OCI-LY3 (cell line): ENCODE measurements at regions not wholly inside any gene's neighbourhood (a gene's known extent, or its start where the extent isn't known, plus 50 kb on each side); places are given as distances from the start of the nearest gene placed in this dataset.

Source experiments
- H2AFZ ChIP-seq: fragments of 200-600, 300-600 bp; shearing (Covaris generic); 2 replicates; pipeline ENCODE4 v1.6.0; 2014; ENCODE audit warnings: antibody characterized with exemption, low read depth, low read length
- H3K27ac ChIP-seq: fragments of 200-600, 300-600 bp; sonication (generic); 2 replicates; pipeline ENCODE4 v1.5.1; 2014; ENCODE audit warnings: mild to moderate bottlenecking, low read length, moderate library complexity, mixed read lengths
- H3K27me3 ChIP-seq: fragments of 200-600, 300-600 bp; sonication (generic); 2 replicates; pipeline ENCODE4 v1.6.1; 2014; ENCODE audit warnings: low read depth, low read length, mixed read lengths
- H3K36me3 ChIP-seq: fragments of 200-600, 300-600 bp; sonication (generic); replicated peaks from 2 replicates; pipeline ENCODE3; 2014; ENCODE audit warnings: low read depth, low read length, mixed read lengths
- H3K4me1 ChIP-seq: fragments of 300-600, 200-600 bp; sonication (generic); 2 replicates; pipeline ENCODE4 v1.6.1; 2014; ENCODE audit warnings: low read length, mixed read lengths
- H3K4me2 ChIP-seq: fragments of 200-600, 300-600 bp; sonication (generic); 2 replicates; pipeline ENCODE4 v1.6.1; 2014; ENCODE audit warnings: low read length, mixed read lengths
- H3K4me3 ChIP-seq: fragments of 300-600, 200-600 bp; sonication (generic); 2 replicates; pipeline ENCODE4 v1.5.1; 2014; ENCODE audit warnings: antibody characterized with exemption, mild to moderate bottlenecking, low read length, moderate library complexity
- H3K79me2 ChIP-seq: fragments of 300-600, 200-600 bp; shearing (Covaris generic); 2 replicates; pipeline ENCODE4 v1.6.1; 2014; ENCODE audit warnings: mild to moderate bottlenecking, low read length, mixed read lengths
- H3K9ac ChIP-seq: fragments of 300-600, 200-600 bp; shearing (Covaris generic); 2 replicates; pipeline ENCODE4 v1.6.0; 2014; ENCODE audit warnings: mild to moderate bottlenecking, low read length, moderate library complexity
- H3K9me3 ChIP-seq: fragments of 200-600, 300-600 bp; shearing (Covaris generic); 2 replicates; pipeline ENCODE4 v1.6.1; 2014; ENCODE audit warnings: low read length, mixed read lengths; ENCODE audit not compliant: insufficient read depth
- H4K20me1 ChIP-seq: fragments of 200-600, 300-600 bp; sonication (generic); 2 replicates; pipeline ENCODE4 v1.6.1; 2016; ENCODE audit warnings: low read length, mixed read lengths; ENCODE audit not compliant: insufficient read depth
- EZH2phosphoT487 ChIP-seq: fragments of 200-600 bp; shearing (Covaris generic); IDR thresholded peaks from 2 replicates; pipeline ENCODE4 v1.6.1; 2018; ENCODE audit warnings: antibody characterized with exemption, mixed run types, low read depth
- TF ChIP-seq, protein P1 (sequence below): fragments of 200-600, 300-600 bp; sonication (generic); IDR thresholded peaks from 2 replicates; pipeline ENCODE4 v1.5.1; 2014; ENCODE audit warnings: antibody characterized with exemption, low read length, low read depth

DNA sequence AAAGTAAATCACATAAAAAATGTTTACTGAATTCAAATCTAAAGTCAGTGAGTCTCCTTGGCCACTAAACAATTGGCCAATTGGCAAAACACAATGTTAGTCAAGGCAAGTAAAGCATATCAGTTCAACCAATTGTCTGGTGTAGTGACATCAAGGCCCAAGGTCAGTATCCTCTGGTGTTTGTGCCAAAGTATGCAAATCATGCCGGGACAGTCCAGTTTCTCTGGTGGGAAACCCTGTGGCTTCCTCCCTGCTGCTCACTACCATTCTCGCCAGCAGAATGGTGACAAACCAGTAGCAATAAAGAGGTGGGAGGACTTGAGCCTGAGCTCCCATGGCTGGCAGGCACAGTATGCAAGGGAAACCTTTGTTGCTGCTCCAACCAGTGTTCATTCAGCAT lies 314.9 kb upstream of the FGF13 start:
- Histone ChIP-seq H3K4me3 (no peak overlapping the region), H3K4me2 (no peak overlapping the region), H3K9me3 (no peaks in the 10 kb centered on the region), H3K79me2 (no peaks in the 10 kb centered on the region), H3K9ac (no peak overlapping the region), H2AFZ (no peak overlapping the region), H3K27ac (no peak overlapping the region), H3K36me3 (no peaks in the 10 kb centered on the region), H3K4me1 (no peaks in the 10 kb centered on the region), H4K20me1 (no peaks in the 10 kb centered on the region), H3K27me3 (no peaks in the 10 kb centered on the region)
- no peak for TF ChIP-seq EZH2phosphoT487
- TF ChIP-seq, protein P1, sequence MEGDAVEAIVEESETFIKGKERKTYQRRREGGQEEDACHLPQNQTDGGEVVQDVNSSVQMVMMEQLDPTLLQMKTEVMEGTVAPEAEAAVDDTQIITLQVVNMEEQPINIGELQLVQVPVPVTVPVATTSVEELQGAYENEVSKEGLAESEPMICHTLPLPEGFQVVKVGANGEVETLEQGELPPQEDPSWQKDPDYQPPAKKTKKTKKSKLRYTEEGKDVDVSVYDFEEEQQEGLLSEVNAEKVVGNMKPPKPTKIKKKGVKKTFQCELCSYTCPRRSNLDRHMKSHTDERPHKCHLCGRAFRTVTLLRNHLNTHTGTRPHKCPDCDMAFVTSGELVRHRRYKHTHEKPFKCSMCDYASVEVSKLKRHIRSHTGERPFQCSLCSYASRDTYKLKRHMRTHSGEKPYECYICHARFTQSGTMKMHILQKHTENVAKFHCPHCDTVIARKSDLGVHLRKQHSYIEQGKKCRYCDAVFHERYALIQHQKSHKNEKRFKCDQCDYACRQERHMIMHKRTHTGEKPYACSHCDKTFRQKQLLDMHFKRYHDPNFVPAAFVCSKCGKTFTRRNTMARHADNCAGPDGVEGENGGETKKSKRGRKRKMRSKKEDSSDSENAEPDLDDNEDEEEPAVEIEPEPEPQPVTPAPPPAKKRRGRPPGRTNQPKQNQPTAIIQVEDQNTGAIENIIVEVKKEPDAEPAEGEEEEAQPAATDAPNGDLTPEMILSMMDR, result no peak

DNA sequence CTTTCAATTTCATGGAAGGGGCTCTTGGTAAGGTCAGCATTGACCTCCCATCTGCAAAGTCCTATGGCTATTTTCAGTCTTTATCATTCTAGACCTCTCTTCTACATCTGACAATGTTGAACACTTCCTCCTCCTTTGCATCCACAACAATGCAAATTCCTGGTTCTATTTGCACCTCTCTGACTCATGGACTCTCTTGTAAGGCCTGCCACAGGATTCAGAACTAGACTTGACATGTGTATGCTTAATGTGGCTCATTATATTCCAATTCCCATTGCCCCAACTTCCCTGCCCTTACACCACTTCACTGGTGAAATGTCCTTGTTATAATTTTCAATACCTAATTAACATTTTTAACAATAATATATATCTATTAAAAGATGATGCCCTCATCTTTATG lies 314.3 kb upstream of the FGF13 start:
- H3K27ac ChIP-seq, result no peak overlapping the region
- TF ChIP-seq, protein P1, result no peak
- no peak for TF ChIP-seq EZH2phosphoT487
- H3K36me3 ChIP-seq, result no peaks in the 10 kb centered on the region
- H2AFZ ChIP-seq, result no peak overlapping the region
- H3K4me1 ChIP-seq, result no peaks in the 10 kb centered on the region
- no peak overlapping the region for H3K4me3 ChIP-seq
- H4K20me1 ChIP-seq, result no peaks in the 10 kb centered on the region
- H3K4me2 ChIP-seq, result no peak overlapping the region
- H3K79me2 ChIP-seq, result no peaks in the 10 kb centered on the region
- H3K9ac ChIP-seq, result no peak overlapping the region
- no peaks in the 10 kb centered on the region for H3K27me3 ChIP-seq
- no peaks in the 10 kb centered on the region for H3K9me3 ChIP-seq

GRCh38 chrX:139023531-139023930 lies 312.0 kb upstream of the FGF13 start:
- Histone ChIP-seq H3K27me3 (no peaks in the 10 kb centered on the region), H3K36me3 (no peaks in the 10 kb centered on the region), H3K4me2 (no peak overlapping the region), H3K4me3 (no peak overlapping the region), H3K4me1 (no peaks in the 10 kb centered on the region), H3K9me3 (no peaks in the 10 kb centered on the region), H3K79me2 (no peaks in the 10 kb centered on the region), H3K9ac (no peak overlapping the region), H2AFZ (no peak overlapping the region), H4K20me1 (no peaks in the 10 kb centered on the region), H3K27ac (no peak overlapping the region)
- TF ChIP-seq, protein P1, result no peak
- TF ChIP-seq EZH2phosphoT487, result no peak

DNA sequence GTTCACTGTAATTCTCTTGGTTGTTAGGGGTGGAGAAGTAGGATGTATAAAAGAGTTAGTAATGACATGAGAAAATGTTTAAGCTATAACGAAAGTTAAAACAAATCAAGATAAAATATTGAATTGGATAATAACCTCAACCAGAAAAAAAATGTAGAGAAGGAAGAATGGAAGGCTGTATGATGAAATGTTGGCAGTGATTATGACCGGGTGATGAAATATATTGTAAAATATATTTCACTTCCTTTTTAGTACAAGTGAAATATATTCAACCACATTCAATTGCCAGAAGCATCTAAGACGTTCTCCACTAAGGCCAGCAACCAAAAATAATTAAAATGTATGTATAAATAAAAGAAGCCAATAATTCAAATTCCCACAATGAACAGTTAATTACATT lies 309.3 kb upstream of the FGF13 start:
- Histone ChIP-seq H3K9ac (no peak overlapping the region), H2AFZ (no peak overlapping the region), H3K27me3 (no peaks in the 10 kb centered on the region), H3K4me2 (no peak overlapping the region), H3K79me2 (no peaks in the 10 kb centered on the region), H3K27ac (no peak overlapping the region), H3K9me3 (no peaks in the 10 kb centered on the region), H3K4me3 (no peak overlapping the region), H3K36me3 (no peaks in the 10 kb centered on the region), H3K4me1 (no peaks in the 10 kb centered on the region), H4K20me1 (no peaks in the 10 kb centered on the region)
- TF ChIP-seq, protein P1, result no peak
- TF ChIP-seq EZH2phosphoT487, result no peak
